HUDEP-2 (cell line): ENCODE measurements at regions not wholly inside any gene's neighbourhood (a gene's known extent, or its start where the extent isn't known, plus 50 kb on each side); places are given as distances from the start of the nearest gene placed in this dataset.

ENCODE experiments used
- DNase-seq, 76 experiments: peaks; one replicate each; lab custom pipeline; 2025; ENCODE audit not compliant: unreplicated experiment in 76 of 76; lab: John Stamatoyannopoulos, UW

- no peak for DNase-seq
Observed at GRCh38 chr5:9930156-9930555, 300.0 kb upstream of the TAS2R1 start.

GRCh38 chr5:9928326-9928725 is 298.2 kb upstream of the TAS2R1 start:
- no peak for DNase-seq

- no peak for DNase-seq
Observed at GRCh38 chr5:9927521-9927997, 297.4 kb upstream of the TAS2R1 start.

GRCh38 chr5:9927106-9927505 is 297.0 kb upstream of the TAS2R1 start:
- DNase-seq: no peak

- DNase-seq: no peak
Observed at GRCh38 chr5:9924614-9925013, 294.5 kb upstream of the TAS2R1 start.

- DNase-seq: peak in 1 of 76 experiments; percentile 0
Observed at GRCh38 chr5:9922719-9923118, 292.6 kb upstream of the TAS2R1 start.

GRCh38 chr5:9920697-9921096 is 290.5 kb upstream of the TAS2R1 start:
- no peak for DNase-seq

GRCh38 chr5:9919306-9920030 is 289.3 kb upstream of the TAS2R1 start:
- no peak for DNase-seq

GRCh38 chr5:9905661-9906060 is 275.5 kb upstream of the TAS2R1 start:
- no peak for DNase-seq

GRCh38 chr5:9903801-9904200 is 273.6 kb upstream of the TAS2R1 start:
- DNase-seq: no peak

- DNase-seq: peak in 10 of 76 experiments; percentile 1 to 19 (median 4)
Observed at GRCh38 chr5:9898319-9898718, 268.2 kb upstream of the TAS2R1 start.

GRCh38 chr5:9895302-9895645 is 265.1 kb upstream of the TAS2R1 start:
- DNase-seq: no peak

- DNase-seq: no peak
Observed at GRCh38 chr5:9894571-9895301, 264.6 kb upstream of the TAS2R1 start.

- no peak for DNase-seq
Observed at GRCh38 chr5:9892696-9893095, 262.5 kb upstream of the TAS2R1 start.

GRCh38 chr5:9889511-9889910 is 259.4 kb upstream of the TAS2R1 start:
- DNase-seq: no peak

GRCh38 chr5:9888501-9888901 is 258.4 kb upstream of the TAS2R1 start:
- no peak for DNase-seq

GRCh38 chr5:9885164-9885563 is 255.0 kb upstream of the TAS2R1 start:
- no peak for DNase-seq

- no peak for DNase-seq
Observed at GRCh38 chr5:9878206-9878605, 248.1 kb upstream of the TAS2R1 start.

GRCh38 chr5:9877488-9877887 is 247.3 kb upstream of the TAS2R1 start:
- no peak for DNase-seq

GRCh38 chr5:9876451-9876850 is 246.3 kb upstream of the TAS2R1 start:
- DNase-seq: no peak

GRCh38 chr5:9869616-9870288 is 239.6 kb upstream of the TAS2R1 start:
- no peak for DNase-seq

GRCh38 chr5:9865574-9865973 is 235.4 kb upstream of the TAS2R1 start:
- DNase-seq: no peak
